Activated CD4-positive, alpha-beta T cell treated with anti-CD3 and anti-CD28 coated beads, Interleukin-2, amount 50 U/mL, for 4 hours (primary cell): ENCODE measurements at regions not wholly inside any gene's neighbourhood (a gene's known extent, or its start where the extent isn't known, plus 50 kb on each side); places are given as distances from the start of the nearest gene placed in this dataset.
"Not testable (repeated sequence)": the region's sequence is repeated elsewhere in the genome, so short reads cannot be mapped to it uniquely, and the experiment has no call there.

Experiments
- DNase-seq, 2 experiments: peaks; one replicate each; pipeline ENCODE4 v3.0.0-alpha.2; 2020

DNA sequence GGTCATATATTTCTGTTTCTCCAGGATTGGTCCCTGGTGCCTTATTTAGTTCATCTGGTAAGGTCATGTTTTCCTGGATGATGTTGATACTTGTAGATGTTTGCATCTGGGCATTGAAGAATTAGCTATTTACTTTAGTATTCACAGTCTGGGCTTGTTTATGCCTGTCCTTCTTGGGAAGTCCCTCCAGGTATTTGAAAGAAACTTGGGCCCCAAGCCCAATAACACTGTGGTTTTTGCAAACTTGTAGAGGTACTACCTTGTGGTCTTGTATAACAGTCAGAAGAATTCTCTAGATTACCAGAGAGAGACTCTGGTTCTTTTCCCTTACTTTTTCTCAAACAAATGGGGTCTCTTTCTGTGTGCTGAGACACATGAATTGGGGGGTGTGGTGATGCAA lies 251.4 kb upstream of the B3GALT2 start:
- DNase-seq, result no peak

GRCh38 chr1:193437333-193437732 lies 250.9 kb upstream of the B3GALT2 start:
- DNase-seq, result not testable (repeated sequence)

DNA sequence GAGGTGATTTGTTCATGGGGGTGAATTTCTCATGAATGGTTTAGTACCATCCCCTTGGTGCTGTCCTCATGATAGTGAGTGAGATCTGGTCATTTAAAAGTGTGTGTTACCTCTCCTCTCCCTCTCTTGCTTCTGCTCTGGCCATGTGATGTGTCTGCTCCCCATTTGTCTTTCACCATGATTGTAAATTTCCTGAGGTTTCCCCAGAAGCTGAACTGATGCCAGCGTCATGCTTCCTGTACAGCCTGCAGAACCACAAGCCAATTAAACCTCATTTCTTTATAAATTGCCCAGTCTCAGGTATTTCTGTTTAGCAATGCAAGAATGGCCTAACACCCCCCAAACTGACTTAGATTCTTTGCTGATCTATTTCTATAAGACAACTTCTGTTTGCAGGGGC lies 249.4 kb upstream of the B3GALT2 start:
- DNase-seq, result no peak

- DNase-seq, result no peak
Observed at GRCh38 chr1:193434319-193434718, 247.9 kb upstream of the B3GALT2 start.

DNA sequence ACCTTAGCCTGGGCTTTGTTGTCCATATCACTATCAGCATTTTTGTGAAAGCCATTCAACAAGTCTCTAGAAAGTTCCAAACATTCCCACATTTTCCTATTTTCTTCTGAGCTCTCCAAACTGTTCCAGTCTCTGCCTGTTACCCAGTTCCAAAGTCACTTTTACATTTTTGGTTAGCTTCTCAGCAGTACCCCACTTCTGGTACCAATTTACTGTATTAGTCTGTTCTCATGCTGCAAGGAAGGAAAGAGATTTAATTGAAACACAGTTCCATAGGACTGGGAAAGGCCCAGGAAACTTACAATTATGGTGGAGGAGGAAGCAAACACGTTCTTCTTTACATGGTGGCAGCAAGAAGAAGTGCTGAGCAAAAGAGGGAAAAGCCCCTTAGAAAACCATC lies 247.2 kb upstream of the B3GALT2 start:
- DNase-seq, result no peak

DNA sequence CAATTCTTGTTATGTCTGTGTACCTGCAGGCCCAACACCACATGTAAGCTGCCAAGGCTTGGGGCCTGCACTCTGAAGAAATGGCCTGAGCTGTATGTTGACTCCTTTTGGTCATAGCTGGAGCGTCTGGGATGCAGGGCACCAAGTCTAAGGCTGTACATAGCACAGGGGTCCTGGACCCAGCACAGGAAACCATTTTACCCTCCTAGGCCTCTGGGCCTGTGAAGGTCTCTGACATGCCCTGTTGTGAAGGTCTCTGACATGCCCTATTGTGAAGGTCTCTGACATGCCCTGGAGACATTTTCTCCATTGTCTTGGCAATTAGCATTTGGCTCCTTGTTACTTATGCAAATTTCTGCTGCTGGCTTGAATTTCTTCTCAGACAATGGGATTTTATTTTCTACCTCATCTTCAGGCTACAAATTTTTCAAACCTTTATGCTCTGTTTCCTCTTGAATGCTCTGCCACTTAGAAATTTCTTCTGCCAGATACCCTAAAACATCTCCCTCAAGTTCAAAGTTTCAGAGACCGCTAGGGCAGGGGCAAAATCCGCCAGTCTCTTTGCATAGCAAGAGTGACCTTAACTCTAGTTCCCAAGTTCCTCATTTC lies 246.7 kb upstream of the B3GALT2 start:
- no peak for DNase-seq

GRCh38 chr1:193431265-193431977 lies 245.0 kb upstream of the B3GALT2 start:
- no peak for DNase-seq

GRCh38 chr1:193427524-193427923 lies 241.1 kb upstream of the B3GALT2 start:
- no peak for DNase-seq

DNA sequence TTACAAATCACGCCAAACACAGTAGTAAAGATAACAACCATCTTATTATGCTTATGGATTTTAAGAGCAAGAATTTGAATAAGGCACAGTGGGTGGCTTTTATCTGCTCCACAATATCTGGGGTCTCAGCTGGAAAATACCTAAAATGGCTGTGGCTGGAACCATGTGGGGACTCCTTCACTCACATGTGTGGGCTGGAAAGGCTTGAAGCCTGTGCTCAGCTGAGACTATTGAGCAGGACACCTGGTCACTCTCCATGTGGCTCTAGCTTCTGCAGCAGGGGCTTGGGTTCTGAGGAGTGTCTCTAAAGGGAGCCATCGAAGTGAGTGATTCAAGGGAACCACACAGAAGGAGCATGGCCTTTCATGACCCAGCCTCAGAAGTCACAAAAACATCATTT lies 239.6 kb upstream of the B3GALT2 start:
- DNase-seq, result no peak

DNA sequence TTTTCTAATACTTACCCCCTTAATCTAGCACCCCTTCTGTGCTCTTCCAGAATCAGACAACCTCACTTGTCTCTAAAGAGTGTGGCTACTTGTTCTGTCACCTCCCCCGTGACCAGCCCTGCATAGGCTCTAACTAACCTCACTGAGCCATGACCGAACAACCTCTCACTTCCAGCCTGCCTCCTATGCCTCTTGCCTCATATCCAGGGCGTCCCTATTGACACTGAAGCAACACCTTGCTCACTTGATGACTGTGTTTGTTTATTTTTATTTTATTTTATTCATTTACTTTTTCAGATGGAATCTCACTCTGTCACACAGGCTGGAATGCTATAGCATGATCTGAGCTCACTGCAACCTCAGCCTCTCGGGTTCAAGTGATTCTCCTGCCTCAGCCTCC lies 235.1 kb upstream of the B3GALT2 start:
- no peak for DNase-seq

DNA sequence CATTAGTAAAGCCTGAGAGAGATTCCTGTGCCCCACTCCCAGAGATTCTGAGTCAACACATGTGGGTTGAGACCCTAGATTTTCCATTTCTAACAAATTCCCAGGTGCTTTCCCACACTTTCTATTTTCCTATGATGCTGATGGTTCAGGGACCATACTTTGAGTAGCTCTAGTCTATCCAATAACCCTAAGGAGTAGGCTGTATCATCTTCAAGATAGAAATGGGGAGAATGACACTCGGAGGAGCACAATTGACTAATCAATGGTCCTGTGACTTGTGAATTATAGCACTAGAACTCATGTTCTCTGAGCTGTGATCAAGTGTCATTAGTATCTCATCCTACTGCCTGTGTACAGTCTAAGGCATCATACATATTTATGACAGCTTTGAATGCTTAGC lies 232.9 kb upstream of the B3GALT2 start:
- no peak for DNase-seq

DNA sequence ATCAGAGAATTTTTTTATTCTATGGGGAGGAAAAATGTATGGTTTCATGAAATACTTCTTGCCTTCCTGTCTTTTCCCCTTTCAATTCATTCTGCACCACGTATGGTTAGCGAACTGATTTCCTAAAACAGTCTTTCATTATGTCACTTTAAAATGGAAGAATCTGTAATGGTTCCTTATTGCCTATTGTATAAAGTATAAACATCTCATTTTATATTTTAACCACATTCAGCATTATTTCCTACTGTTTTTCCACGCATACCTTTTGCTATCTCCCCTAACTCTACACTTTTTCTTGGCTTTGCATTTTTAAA lies 232.3 kb upstream of the B3GALT2 start:
- no peak for DNase-seq

DNA sequence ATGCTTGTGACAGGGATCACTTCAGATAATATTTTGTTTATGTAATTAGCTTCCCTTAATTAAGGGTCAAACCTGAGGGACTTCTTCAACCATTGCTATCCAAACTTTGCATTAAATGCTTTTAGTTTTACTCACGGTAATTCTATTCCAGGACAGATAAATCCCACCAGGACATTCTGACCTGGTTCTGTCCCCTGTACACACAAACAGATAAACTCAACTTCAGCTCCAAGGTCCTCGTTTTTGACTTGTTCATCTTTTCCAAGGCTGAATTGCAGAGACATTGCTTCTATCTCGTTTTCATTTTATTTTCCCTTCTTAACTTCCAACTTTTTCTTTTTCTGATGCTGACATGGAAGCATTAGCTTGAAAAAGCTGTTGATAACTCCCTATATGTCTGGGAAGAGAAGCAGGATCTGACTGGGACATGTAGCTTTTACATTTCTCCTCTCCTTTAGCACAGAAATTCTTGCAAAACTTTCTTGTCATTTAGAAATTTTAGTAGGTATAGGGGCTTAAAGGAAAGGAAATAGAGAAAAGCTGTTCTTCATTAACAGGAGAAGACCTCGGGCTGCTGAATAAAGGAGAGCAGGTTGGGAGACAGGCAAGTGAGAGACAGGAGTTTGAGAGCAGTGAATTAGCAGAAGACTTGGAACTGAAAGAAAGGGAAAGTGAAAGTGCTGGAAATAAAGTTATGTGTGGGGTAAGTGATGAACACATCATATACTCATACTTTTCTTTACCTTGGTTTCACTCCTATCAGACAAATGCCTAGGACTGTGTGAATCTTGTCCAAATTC lies 231.7 kb upstream of the B3GALT2 start:
- no peak for DNase-seq

DNA sequence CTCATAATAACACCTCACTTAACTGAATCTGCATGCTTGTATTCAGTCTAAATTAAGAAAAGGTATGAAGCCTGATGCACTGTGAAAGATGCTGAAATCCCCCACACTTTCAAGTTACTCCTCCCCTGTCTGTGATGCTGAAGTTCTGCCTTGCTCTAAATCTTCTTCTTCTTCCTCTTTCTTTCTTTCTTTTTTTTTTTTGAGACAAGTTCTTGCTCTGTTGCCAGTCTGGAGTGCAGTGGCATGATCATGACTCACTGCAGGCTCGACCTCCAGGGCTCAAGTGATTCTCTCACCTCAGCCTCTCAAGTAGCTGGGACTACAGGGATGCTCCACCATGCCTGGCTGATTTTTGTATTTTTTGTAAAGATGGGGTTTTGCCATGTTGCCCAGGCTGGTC lies 231.0 kb upstream of the B3GALT2 start:
- peak; percentile 23 to 25 for DNase-seq

DNA sequence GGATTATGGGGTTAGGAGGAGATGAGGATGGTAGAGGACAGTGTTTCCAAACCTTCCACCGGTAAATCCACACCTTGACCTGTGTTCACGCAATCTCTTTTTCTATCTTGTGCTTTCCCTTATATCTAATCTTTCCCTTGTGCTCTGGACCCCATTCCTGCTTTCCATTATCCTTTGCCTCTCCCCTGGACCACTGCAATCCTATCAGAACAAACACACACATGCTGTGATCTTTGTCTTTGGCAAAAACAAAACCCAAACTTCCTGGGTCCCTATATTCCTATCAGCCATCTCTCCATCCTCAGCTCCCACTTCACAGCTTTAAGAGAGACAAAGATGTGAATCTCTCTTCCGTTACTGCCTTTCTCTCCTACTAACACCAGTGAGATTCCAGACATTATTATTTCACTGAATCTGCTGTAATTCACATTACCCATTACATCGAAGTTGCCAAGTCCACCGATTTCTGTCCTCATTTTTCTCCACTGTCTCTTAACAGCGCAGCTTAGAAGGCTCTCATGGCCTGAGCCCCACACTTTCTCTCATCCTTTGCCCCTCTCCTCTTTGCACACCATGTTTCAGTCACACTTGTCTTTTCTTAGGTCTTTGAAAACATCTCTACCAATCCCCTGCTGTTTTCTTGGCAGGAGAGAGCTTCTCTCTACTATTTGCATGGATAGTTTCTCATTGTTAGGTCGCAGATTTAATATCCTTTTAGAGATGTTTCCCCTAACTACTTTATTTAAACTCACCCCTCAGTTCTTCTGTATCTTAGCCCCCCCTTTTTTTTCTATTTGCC lies 230.0 kb upstream of the B3GALT2 start:
- DNase-seq, result no peak

DNA sequence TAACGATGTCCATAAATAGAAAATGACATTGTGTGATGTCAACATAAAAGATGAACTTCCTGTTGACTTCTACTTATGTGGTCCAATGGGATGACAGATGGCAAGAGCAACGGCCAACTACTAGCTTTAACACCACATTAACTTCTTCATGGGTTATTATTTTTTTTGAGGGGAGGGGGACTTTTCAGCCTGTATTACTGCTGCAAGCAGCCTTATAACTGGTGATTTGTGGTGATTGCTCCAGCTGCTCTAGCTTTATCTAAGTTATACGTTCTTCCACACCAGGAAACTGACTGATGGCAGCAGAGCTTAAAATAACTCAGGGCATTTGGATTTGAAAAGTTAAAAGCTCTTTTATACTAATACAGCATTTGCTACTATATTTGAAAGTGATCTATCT lies 228.8 kb upstream of the B3GALT2 start:
- DNase-seq, result no peak

DNA sequence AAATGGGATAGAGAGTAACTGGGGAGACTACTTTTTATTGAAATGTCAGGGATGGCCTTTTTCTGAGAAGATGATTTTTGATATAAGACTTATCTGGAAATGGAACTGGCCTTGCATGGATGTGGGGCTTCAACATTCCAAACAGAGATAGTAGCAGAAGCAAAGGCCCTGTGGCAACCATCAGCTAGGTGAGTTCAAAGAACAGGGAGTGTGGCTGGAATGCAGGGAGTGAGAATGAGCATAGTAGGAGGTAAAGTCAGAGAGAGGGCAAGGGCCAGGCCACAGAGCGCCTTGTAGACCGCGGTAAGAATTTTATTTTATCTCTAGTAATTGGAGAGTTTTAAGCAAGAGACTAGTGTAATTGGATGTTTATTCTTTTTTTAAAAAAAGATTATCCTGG lies 227.0 kb upstream of the B3GALT2 start:
- no peak for DNase-seq

GRCh38 chr1:193412748-193413147 lies 226.3 kb upstream of the B3GALT2 start:
- DNase-seq, result no peak

DNA sequence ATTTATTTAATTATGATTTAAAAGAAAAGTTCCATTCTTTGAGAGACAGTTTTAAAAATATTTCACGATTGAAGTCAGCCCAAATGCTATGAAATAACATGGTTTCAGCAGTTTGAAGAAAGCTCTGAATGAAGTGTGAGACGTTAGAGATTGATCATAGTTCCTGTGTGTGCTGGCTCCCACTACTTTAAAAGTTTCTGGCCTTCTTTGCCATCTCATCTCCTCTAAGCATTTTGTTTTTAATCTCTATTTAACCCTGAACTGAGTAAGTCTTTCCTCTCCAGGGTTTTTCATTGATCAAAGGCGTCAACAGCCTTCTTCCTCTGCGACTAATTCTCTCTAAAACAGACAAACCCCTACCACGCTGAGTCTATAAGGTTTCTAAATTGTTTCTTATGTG lies 225.3 kb upstream of the B3GALT2 start:
- no peak for DNase-seq

DNA sequence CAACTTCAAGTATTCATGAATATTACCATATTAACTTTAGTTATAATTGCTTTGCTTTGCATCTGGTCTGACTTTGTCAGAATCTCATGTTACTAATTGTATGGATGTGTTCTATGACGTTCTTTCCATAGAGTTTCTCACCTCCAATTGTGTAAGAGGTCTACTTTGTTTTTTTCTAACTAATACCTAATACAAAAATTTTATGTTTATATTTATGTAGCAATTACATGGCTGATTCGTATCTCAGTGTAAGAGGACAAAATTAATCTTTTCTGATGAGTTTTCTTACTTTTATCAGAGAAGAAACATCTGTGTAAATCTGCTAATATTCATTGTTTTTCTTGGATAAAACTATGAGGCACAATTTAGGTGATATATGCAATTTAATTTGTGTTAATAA lies 224.8 kb upstream of the B3GALT2 start:
- no peak for DNase-seq

DNA sequence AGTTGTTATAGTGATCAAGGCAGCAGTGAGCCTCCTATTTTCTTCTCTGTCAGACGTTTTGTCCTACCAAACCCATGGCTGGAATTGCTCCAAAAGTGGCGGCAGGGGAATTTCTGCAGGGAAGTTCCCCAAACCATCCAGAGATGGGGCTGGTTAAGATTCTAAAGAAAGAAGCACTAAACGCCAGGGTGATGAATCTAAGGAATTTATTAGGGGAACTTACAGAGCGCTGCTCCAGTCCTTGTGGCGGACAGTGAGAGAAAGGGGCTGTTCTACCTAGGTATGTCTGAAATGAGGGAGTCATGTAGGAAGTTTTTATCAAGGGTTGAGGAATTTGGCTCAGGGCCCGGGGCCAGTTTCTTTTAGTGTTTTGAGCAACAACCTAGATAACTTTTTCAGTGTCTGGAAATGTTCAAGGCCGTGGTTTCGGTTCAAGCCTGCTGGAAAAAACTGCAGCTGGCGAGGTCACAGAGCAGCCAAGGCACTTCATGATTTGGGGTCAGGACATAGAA lies 222.4 kb upstream of the B3GALT2 start:
- DNase-seq, result no peak

DNA sequence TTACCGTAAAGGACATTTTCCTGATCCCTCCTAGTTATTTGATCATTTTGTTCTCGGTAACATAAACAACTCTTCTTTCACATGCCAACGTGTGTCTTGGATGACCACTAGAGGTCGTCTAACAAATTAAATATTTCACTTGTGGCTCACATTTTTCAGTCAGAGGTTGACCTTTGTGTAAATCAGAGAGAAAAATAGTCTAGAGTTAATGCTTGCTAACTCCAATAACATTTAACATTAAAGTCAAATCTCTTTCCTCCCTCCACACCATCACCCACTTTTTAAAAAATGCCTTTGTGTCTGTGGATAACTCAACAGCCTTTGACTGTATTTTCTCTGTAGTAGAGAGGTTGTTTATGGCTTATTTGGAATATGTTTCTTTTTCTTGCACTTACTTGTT lies 220.5 kb upstream of the B3GALT2 start:
- no peak for DNase-seq

DNA sequence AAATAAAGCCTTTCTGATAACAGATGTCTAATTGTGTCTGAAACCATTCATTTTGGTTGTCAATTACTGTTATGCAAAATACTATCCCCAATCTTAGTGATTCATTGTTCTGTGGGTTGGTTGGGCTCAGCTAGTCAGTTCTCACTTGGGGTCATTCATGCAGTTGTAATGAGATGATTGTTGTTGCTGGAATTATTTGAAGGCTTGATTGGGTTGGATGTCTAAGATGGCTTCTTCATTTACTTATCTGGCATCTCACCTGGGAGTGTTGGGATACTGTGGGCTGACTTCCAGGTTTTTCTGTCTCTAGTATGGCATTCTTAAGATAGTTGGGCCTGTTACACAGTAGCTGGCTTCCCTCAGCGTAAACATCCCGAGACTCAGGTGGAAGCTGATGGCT lies 217.8 kb upstream of the B3GALT2 start:
- DNase-seq, result no peak
